H1 (cell line): ENCODE measurements at regions not wholly inside any gene's neighbourhood (a gene's known extent, or its start where the extent isn't known, plus 50 kb on each side); places are given as distances from the start of the nearest gene placed in this dataset.

Source experiments
- CTCF ChIA-PET: fragments of 300-600 bp; sonication (Branson Sonifier 250); formaldehyde crosslinking; loops from one replicate; lab custom pipeline; 2021; ENCODE audit not compliant: partially characterized antibody; lab: Charles Lee
- POLR2A ChIA-PET: fragments of 300-600 bp; sonication (Branson Sonifier 250); formaldehyde crosslinking; loops from one replicate; lab custom pipeline; 2021; ENCODE audit warnings: inconsistent platforms; ENCODE audit not compliant: partially characterized antibody; lab: Charles Lee
- DNase-seq, 2 experiments: peaks; one replicate each; pipeline versions ENCODE4 v3.0.0 to v3.0.0-alpha.2; 2010 to 2022; ENCODE audit warnings: low spot score in 2 of 2, low read depth in 1 of 2, mixed read lengths in 1 of 2
- FAIRE-seq: peaks from 2 replicates; lab custom pipeline; 2011; peaks lifted over from hg19 to GRCh38; lab: Jason Lieb, UNC
- H2AFZ ChIP-seq: 2 replicates; pipeline ENCODE4 v1.8.1; 2012; ENCODE audit warnings: low read length, inconsistent platforms
- H2AK5ac ChIP-seq: 2 replicates; pipeline ENCODE4 v1.6.1; 2013; ENCODE audit warnings: low read depth, low read length
- H2BK120ac ChIP-seq: replicated peaks from 2 replicates; pipeline ENCODE3; 2013; ENCODE audit warnings: low read depth, low read length, inconsistent platforms
- H2BK12ac ChIP-seq: 2 replicates; pipeline ENCODE4 v1.6.1; 2013; ENCODE audit warnings: low read depth, low read length
- H2BK15ac ChIP-seq: 2 replicates; pipeline ENCODE4 v1.6.1; 2013; ENCODE audit warnings: low read length
- H2BK20ac ChIP-seq: 2 replicates; pipeline ENCODE4 v1.6.1; 2013; ENCODE audit warnings: low read length
- H2BK5ac ChIP-seq: 2 replicates; pipeline ENCODE4 v1.6.1; 2013; ENCODE audit warnings: low read depth, low read length
- H3K14ac ChIP-seq: 2 replicates; pipeline ENCODE4 v1.6.1; 2013; ENCODE audit warnings: inconsistent platforms; ENCODE audit not compliant: insufficient read length
- H3K18ac ChIP-seq: 2 replicates; pipeline ENCODE4 v1.6.1; 2013; ENCODE audit warnings: low read length; ENCODE audit errors: extremely low read depth
- H3K23ac ChIP-seq: 2 replicates; pipeline ENCODE4 v1.6.1; 2013; ENCODE audit warnings: inconsistent platforms; ENCODE audit not compliant: insufficient read length
- H3K23me2 ChIP-seq: 2 replicates; pipeline ENCODE4 v1.6.1; 2013; ENCODE audit warnings: low read depth, low read length
- H3K27ac ChIP-seq: 2 replicates; pipeline ENCODE4 v1.6.1; 2011; ENCODE audit warnings: low read depth, low read length, inconsistent platforms
- H3K27me3 ChIP-seq, 4 experiments: replicated peaks in 1 of 4; 1 replicate in 1 of 4; 2 replicates in 3 of 4; pipeline versions ENCODE4 v1.6.1 to v1.8.1; 2011 to 2013; ENCODE audit warnings: low read length in 3 of 4, mild to moderate bottlenecking in 3 of 4, inconsistent platforms in 2 of 4, mixed read lengths in 2 of 4, moderate library complexity in 1 of 4; ENCODE audit not compliant: control insufficient read depth in 3 of 4, insufficient read depth in 3 of 4; ENCODE audit errors: extremely low read depth in 1 of 4
- H3K36me3 ChIP-seq, 4 experiments: 2 replicates each; pipeline versions ENCODE4 v1.6.1 to v1.8.1; 2011 to 2013; ENCODE audit warnings: mild to moderate bottlenecking in 4 of 4, low read length in 3 of 4, moderate library complexity in 2 of 4, control low read depth in 1 of 4, inconsistent platforms in 1 of 4; ENCODE audit not compliant: insufficient read depth in 4 of 4, control insufficient read depth in 2 of 4
- H3K4ac ChIP-seq: replicated peaks from 2 replicates; pipeline ENCODE3; 2013; ENCODE audit warnings: low read length, low read depth, mixed read lengths, inconsistent platforms; ENCODE audit not compliant: insufficient read length
- H3K4me1 ChIP-seq, 4 experiments: replicated peaks in 1 of 4; 1 replicate in 1 of 4; 2 replicates in 3 of 4; pipeline versions ENCODE4 v1.6.1 to v1.8.1; 2011 to 2013; ENCODE audit warnings: low read length in 3 of 4, inconsistent platforms in 2 of 4, mixed read lengths in 1 of 4; ENCODE audit not compliant: insufficient read depth in 4 of 4, control insufficient read depth in 3 of 4
- H3K4me2 ChIP-seq, 2 experiments: 2 replicates each; pipeline versions ENCODE4 v1.6.1 to v1.8.1; 2011 to 2013; ENCODE audit warnings: low read depth in 2 of 2, low read length in 2 of 2, control low read depth in 1 of 2, inconsistent platforms in 1 of 2, mild to moderate bottlenecking in 1 of 2; ENCODE audit not compliant: insufficient read depth in 1 of 2
- H3K4me3 ChIP-seq, 4 experiments: fragments of 200-600, 300-600 bp in 1 of 4; sonication (generic), shearing (Covaris generic), sonication (Bioruptor Twin) in 1 of 4; 2 replicates each; pipeline versions ENCODE4 v1.5.1 to v1.8.1; 2011 to 2016; ENCODE audit warnings: low read length in 4 of 4, low read depth in 3 of 4, control low read depth in 2 of 4, inconsistent platforms in 2 of 4, mild to moderate bottlenecking in 2 of 4, mixed read lengths in 1 of 4, moderate library complexity in 1 of 4; ENCODE audit not compliant: insufficient read depth in 2 of 4; ENCODE audit errors: extremely low read depth in 1 of 4
- H3K56ac ChIP-seq: replicated peaks from 2 replicates; pipeline ENCODE3; 2013; ENCODE audit warnings: low read depth, mild to moderate bottlenecking, mixed read lengths, low read length, inconsistent platforms; ENCODE audit not compliant: insufficient read length
- H3K79me1 ChIP-seq: 2 replicates; pipeline ENCODE4 v1.6.1; 2013; ENCODE audit warnings: low read depth, low read length, control low read depth
- H3K79me2 ChIP-seq, 2 experiments: 2 replicates each; pipeline versions ENCODE4 v1.6.1 to v1.8.1; 2012 to 2013; ENCODE audit warnings: low read length in 2 of 2, mild to moderate bottlenecking in 2 of 2, inconsistent platforms in 1 of 2; ENCODE audit not compliant: insufficient read depth in 2 of 2, control insufficient read depth in 1 of 2
- H3K9ac ChIP-seq, 4 experiments: replicated peaks in 1 of 4; 1 replicate in 1 of 4; 2 replicates in 3 of 4; pipeline versions ENCODE4 v1.6.1 to v1.8.1; 2011 to 2013; ENCODE audit warnings: low read depth in 3 of 4, low read length in 3 of 4, control low read depth in 2 of 4, mild to moderate bottlenecking in 2 of 4, moderate library complexity in 2 of 4, inconsistent platforms in 1 of 4; ENCODE audit errors: extremely low read depth in 1 of 4
- H3K9me3 ChIP-seq, 2 experiments: 2 replicates each; pipeline versions ENCODE4 v1.6.1 to v1.8.1; 2012 to 2013; ENCODE audit warnings: mild to moderate bottlenecking in 2 of 2, moderate library complexity in 2 of 2, control low read depth in 1 of 2, inconsistent platforms in 1 of 2, low read depth in 1 of 2, low read length in 1 of 2, mixed read lengths in 1 of 2; ENCODE audit not compliant: insufficient read depth in 2 of 2
- H4K20me1 ChIP-seq, 2 experiments: replicated peaks in 1 of 2; 2 replicates each; pipeline versions ENCODE3 to v1.8.1; 2011 to 2013; ENCODE audit warnings: inconsistent platforms in 2 of 2, low read length in 2 of 2, mild to moderate bottlenecking in 1 of 2; ENCODE audit not compliant: insufficient read depth in 2 of 2, control insufficient read depth in 1 of 2
- H4K5ac ChIP-seq: 2 replicates; pipeline ENCODE4 v1.6.1; 2013; ENCODE audit warnings: low read length, low read depth, mixed read lengths, inconsistent platforms; ENCODE audit not compliant: insufficient read length
- H4K8ac ChIP-seq: 2 replicates; pipeline ENCODE4 v1.8.0; 2013; ENCODE audit warnings: mild to moderate bottlenecking, moderate library complexity, low read length, inconsistent platforms; ENCODE audit not compliant: insufficient read depth; ENCODE audit errors: extremely low read depth
- H4K91ac ChIP-seq: replicated peaks from 2 replicates; pipeline ENCODE3; 2013; ENCODE audit warnings: low read length, mixed read lengths, inconsistent platforms; ENCODE audit not compliant: insufficient read length
- BACH1 ChIP-seq: IDR thresholded peaks from 2 replicates; pipeline ENCODE4 v1.6.1; 2012; ENCODE audit warnings: low read length, improper control_type of control experiment
- BCL11A ChIP-seq, 2 experiments: IDR thresholded peaks; one replicate each; pipeline ENCODE4 v1.6.1; 2011; ENCODE audit warnings: low read depth in 2 of 2, low read length in 2 of 2, mild to moderate bottlenecking in 2 of 2
- EZH2 ChIP-seq: fragments of 200-600 bp; sonication (generic); IDR thresholded peaks from 2 replicates; pipeline ENCODE4 v1.7.1; 2012; ENCODE audit warnings: low read depth, mild to moderate bottlenecking, moderate library complexity, low read length, inconsistent platforms; ENCODE audit not compliant: severe bottlenecking
- JUND ChIP-seq: IDR thresholded peaks from 2 replicates; pipeline ENCODE4 v1.6.1; 2011; ENCODE audit warnings: mild to moderate bottlenecking, improper control_type of control experiment, low read length
- KDM4A ChIP-seq: IDR thresholded peaks from one replicate; pipeline ENCODE4 v1.7.1; 2012; ENCODE audit warnings: low read depth, mild to moderate bottlenecking, moderate library complexity, low read length, inconsistent platforms; ENCODE audit not compliant: severe bottlenecking
- NRF1 ChIP-seq: IDR thresholded peaks from 2 replicates; pipeline ENCODE4 v1.6.1; 2011; ENCODE audit warnings: mild to moderate bottlenecking, low read depth, low read length, improper control_type of control experiment
- RFX5 ChIP-seq: IDR thresholded peaks from 2 replicates; pipeline ENCODE4 v1.6.1; 2011; ENCODE audit warnings: low read depth, low read length, improper control_type of control experiment, borderline replicate concordance
- SIRT6 ChIP-seq: IDR thresholded peaks from one replicate; pipeline ENCODE4 v1.7.1; 2012; ENCODE audit warnings: low read length, inconsistent platforms
- WGBS, 2 experiments: shearing (Covaris generic) in 1 of 2; methylation state at CpG; one replicate each; pipeline versions ENCODE4 v1.1.6 to v1.1.7; 2013 to 2015; ENCODE audit warnings: low lambda C conversion rate in 2 of 2, mixed read lengths in 2 of 2, inconsistent platforms in 1 of 2, low coverage in 1 of 2, missing lambda C conversion rate in 1 of 2; ENCODE audit not compliant: insufficient replicate concordance in 2 of 2, insufficient coverage in 1 of 2, insufficient read length in 1 of 2; ENCODE audit errors: extremely low coverage in 1 of 2, missing lambda C conversion rate in 1 of 2; 5-methylcytosine and 5-hydroxymethylcytosine counted together
- TF ChIP-seq, protein P1 (sequence below): IDR thresholded peaks from 2 replicates; pipeline ENCODE4 v1.6.1; 2012; ENCODE audit warnings: inconsistent platforms

DNA sequence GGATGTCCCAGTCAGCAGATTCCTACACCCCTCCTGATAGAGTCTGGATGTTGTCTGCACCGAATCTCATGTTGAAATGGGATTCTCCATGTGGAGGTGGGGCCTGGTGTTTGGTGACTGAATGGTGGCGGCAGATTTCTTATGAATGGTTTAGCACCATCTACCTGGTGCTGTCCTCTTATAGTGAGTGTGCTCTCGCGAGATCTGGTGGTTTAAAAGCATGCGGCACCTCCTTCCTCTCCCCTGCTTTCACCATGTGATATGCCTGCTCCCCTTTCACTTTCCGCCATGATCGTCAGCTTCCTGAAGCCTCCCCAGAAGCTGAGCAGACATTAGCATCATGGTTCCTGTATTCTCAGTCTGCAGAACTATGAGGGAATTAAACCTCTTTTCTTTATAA, 135.2 kb upstream of the SLC6A11 start:
- Histone ChIP-seq H3K23me2 (no peaks in the 10 kb centered on the region), H3K27me3 (no peaks in the 10 kb centered on the region; a peak in 1 of 7 replicates), H3K14ac (no peak overlapping the region), H3K27ac (no peak overlapping the region), H3K4me3 (no peak overlapping the region), H2BK15ac (no peak overlapping the region), H3K4ac (no peak overlapping the region), H2BK12ac (no peak overlapping the region), H3K23ac (no peak overlapping the region), H3K79me1 (no peaks in the 10 kb centered on the region), H4K91ac (no peak overlapping the region), H3K18ac (no peak overlapping the region), H2AK5ac (no peak overlapping the region), H2BK5ac (no peak overlapping the region), H3K9me3 (no peaks in the 10 kb centered on the region), H3K79me2 (no peaks in the 10 kb centered on the region), H3K4me2 (no peak overlapping the region), H4K5ac (no peak overlapping the region), H4K8ac (no peak overlapping the region), H2BK120ac (no peak overlapping the region), H3K4me1 (no peaks in the 10 kb centered on the region), H4K20me1 (no peaks in the 10 kb centered on the region), H3K9ac (no peak overlapping the region; a peak in 1 of 7 replicates), H3K56ac (no peak overlapping the region)
- FAIRE-seq, result no peak
- WGBS, 2 experiments, result 92% methylated on average over 7 of the region's 7 CpGs; no CpG with 5 or more reads in 1 of the 2 experiments
- no peak for DNase-seq
- POLR2A ChIA-PET, result no interaction called here
- no peak for TF ChIP-seq BCL11A (IDR thresholded peaks at IDR 0.05; ENCODE audit: low read depth in 2 of 2, low read length in 2 of 2)
- no peak for TF ChIP-seq NRF1
- TF ChIP-seq SIRT6, result no peak
- no peak for TF ChIP-seq BACH1
- TF ChIP-seq JUND, result no peak
- TF ChIP-seq EZH2, result no peak
- no peak for TF ChIP-seq KDM4A
- no peak for TF ChIP-seq RFX5
- TF ChIP-seq, protein P1, sequence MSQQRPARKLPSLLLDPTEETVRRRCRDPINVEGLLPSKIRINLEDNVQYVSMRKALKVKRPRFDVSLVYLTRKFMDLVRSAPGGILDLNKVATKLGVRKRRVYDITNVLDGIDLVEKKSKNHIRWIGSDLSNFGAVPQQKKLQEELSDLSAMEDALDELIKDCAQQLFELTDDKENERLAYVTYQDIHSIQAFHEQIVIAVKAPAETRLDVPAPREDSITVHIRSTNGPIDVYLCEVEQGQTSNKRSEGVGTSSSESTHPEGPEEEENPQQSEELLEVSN, result no peak
- TF ChIP-seq, all 59 proteins: peak for 0
- H2AFZ ChIP-seq, result no peak overlapping the region
- CTCF ChIA-PET, result interaction anchor here (1.5 kb wide), 2 partner anchors 23 to 59 kb away, joined by 3 to 5 read pairs; no protein-coding TSS in a partner anchor
- H2BK20ac ChIP-seq, result no peak overlapping the region
- no peaks in the 10 kb centered on the region for H3K36me3 ChIP-seq
